ENCODE measurements at regions not wholly inside any gene's neighbourhood (a gene's known extent, or its start where the extent isn't known, plus 50 kb on each side); places are given as distances from the start of the nearest gene placed in this dataset.

- no peak for DNase-seq
Measured at GRCh38 chr19:27775395-27775794, 1437.6 kb downstream of the UQCRFS1 start.

GRCh38 chr19:27774827-27775226, 1438.1 kb downstream of the UQCRFS1 start:
- no peak for DNase-seq

DNA sequence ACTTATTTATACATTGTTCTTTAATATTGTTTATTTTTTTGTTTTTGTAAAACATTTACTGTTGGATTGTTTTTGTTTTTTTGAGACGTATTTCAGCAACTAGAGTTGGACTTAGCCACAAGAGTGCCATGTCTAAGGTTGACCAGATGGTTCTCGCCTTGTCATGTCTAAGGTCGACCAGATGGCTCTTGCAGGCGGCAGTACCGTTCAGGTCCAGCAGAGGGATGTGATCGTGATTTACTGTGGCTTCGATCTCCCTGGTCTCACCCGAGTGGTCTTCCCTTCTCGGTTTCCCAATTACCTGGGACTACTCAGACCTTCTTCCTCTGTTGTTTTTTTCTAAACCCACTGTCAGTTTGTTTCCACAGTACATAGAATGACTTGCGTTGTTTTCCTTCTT, 1438.6 kb downstream of the UQCRFS1 start:
- no peak for DNase-seq

DNA sequence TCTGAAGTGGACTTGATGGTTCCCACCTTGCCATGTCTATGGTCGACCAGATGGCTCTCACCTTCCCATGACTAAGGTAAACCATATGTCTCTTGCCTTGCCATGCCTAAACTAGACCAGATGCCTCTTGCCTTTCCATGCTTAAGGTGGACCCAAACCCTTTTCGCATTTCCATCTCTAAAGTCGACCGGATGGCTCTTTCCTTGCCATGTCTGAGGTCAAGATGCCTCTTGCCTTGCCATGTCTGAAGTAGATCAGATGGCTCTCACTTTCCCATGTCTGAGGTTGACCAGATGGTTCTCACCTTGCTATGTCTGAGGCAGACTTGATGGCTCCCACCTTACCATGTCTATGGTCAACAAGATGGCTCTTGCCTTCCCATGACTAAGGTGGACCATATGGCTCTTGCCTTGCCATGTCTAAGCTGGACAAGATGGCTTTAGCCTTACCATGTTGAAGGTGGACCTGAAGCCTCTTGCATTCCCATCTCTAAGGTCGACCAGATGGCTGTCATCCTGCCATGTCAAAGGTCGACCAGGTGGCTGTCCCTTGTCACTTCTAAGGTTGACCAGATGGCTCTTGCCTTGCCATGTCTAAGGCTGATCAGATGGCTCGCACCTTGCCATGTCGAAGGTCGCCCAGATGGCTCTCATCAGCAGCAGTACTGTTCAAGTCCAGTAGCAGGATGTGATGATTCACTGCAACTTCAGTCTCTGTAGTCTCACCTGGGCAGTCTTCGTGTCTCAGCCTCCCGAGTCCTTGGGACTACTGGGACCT, 1439.4 kb downstream of the UQCRFS1 start:
- no peak for DNase-seq

DNA sequence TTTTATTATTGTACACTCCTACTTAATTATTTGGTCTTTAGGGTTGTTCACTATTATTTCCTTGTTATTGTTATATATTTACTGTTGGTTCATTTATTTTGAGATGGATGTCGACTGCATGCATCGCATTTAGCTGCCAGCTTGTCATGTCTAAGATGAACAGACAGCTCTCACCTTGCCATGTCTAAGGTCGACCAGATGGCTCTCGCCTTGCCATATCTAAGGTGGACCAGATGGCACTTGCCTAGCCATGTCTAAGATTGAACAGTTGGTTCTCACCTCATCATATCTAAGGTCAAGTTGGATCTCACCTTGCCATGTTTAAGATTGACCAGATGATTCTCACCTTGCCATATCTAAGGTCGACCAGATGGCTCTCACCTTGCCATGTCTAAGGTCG, 1440.9 kb downstream of the UQCRFS1 start:
- no peak for DNase-seq

DNA sequence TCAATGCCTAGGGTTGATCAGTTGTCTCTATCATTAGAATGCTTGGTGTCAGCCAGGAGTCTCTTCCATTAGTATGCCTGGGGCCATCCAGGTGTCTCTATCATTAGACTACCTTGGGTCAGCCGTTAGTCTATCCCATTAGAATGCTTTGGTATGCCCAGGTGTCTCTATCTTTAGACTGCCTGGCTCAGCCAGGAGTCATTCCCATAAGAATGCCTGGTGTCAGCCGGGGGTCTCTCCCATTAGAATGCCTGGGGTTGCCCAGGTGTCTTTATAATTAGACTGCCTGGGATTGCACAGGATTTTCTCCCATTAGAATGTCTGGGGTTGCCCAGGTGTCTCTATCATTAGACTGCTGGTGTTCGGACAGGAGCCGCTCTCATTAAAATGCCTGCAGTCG, 1442.9 kb downstream of the UQCRFS1 start:
- DNase-seq = no peak

GRCh38 chr19:27767234-27767633, 1445.7 kb downstream of the UQCRFS1 start:
- no peak for DNase-seq

DNA sequence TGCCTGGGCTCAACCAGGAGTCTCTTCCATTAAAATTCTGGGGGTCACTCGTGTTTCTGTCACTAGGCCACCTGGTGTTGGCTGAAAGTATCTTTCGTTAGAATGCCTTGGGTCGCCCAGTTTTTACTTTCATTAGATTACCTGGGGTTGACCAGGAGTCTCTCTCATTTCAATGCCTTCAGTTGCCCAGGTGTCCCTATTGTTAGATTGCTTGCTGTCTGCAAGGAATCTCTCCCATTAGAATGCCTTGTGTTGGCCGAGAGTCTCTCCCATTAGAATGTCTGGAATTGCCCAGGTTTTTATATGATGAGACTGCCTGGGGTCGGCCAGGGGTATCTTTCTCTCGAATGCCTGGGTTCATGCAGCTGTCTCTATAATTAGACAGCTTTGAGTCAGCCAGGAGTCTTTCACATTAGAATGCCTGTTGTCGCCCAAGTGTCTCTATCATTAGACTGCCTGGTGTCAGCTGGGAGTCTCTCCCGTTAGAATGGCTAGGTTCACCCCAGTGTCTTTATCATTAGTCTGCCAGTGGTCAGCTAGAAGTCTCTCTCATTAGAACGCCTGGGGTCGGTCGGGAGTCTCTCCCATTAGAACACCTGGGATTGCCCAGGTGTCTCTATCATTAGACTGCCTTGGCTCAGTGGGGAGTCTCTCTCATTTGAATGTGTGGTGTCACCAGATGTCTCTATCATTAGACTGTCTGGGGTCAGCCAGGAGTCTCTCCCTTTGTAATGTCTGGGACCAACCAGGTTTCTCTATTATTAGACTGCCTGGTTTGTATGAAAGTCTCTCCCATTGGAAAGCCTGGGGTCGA, 1446.8 kb downstream of the UQCRFS1 start:
- no peak for DNase-seq

GRCh38 chr19:27765397-27765796, 1447.6 kb downstream of the UQCRFS1 start:
- no peak for DNase-seq

DNA sequence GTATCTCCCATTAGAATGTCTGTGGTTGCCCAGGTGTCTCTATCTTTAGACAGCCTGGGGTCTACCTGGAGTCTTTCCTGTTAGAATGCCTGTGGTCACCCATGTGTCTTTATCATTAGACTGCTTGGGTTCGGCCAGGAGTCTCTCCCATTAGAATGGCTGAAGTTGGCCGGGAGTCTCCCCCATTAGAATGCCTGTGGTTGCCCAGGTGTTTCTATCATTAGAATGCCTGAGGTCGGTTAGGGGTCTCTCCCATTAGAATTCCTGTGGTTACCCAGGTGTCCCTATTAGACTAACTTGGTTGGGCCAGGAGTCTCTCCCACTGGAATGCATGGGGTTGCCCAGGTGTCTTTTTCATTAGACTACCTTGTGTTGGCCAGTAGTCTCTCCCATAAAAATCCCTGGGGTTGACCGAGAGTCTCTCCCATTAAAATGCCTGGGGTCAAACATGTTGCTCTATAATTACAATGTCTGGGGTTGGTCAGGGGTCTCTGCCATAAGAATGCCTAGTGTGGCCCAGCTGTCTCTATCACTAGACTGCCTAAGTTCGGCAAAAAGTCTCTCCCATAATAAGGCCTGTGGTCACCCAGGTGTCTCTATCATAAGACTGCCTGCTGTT, 1448.7 kb downstream of the UQCRFS1 start:
- no peak for DNase-seq

DNA sequence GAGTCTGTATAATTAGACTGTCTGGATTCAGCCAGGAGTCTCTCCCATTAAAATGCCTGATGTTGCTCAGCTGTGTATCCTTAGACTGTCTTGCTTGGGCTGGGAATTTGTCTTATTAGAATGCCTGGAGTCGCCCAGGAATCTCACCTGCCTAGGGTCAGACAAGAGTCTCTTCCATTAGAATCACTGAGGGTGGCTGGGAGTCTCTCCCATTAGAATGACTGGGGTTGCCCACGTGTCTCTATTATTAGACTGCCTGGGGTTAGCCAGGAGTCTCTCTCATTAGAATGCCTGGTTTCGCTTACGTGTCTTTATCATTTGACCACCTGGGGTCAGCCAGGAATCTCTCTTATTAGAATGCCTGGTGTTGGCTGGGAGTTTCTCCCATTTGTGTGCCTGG, 1450.0 kb downstream of the UQCRFS1 start:
- DNase-seq = no peak

GRCh38 chr19:27759896-27760295, 1453.1 kb downstream of the UQCRFS1 start:
- DNase-seq = no peak

GRCh38 chr19:27758626-27759505, 1454.1 kb downstream of the UQCRFS1 start:
- no peak for DNase-seq

DNA sequence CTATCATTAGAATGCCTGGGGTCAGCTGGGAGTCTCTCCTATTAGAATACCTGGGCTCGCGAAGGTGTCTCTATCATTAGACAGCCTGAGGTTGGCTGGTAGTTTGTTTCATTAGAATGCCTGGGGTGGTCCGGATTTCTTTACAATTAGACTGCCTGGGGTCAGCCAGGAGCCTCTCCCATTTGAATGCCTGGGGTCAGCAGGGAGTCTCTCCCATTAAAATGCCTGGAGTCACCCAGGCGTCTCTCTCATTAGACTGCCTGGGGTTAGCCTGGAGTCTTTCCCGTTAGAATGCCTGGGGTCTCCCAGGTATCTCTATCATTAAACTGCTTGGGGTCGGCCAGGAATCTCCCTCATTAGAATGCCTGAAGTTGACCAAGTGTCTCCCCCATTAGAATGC, 1458.3 kb downstream of the UQCRFS1 start:
- no peak for DNase-seq

GRCh38 chr19:27753622-27754021, 1459.3 kb downstream of the UQCRFS1 start:
- DNase-seq = no peak

DNA sequence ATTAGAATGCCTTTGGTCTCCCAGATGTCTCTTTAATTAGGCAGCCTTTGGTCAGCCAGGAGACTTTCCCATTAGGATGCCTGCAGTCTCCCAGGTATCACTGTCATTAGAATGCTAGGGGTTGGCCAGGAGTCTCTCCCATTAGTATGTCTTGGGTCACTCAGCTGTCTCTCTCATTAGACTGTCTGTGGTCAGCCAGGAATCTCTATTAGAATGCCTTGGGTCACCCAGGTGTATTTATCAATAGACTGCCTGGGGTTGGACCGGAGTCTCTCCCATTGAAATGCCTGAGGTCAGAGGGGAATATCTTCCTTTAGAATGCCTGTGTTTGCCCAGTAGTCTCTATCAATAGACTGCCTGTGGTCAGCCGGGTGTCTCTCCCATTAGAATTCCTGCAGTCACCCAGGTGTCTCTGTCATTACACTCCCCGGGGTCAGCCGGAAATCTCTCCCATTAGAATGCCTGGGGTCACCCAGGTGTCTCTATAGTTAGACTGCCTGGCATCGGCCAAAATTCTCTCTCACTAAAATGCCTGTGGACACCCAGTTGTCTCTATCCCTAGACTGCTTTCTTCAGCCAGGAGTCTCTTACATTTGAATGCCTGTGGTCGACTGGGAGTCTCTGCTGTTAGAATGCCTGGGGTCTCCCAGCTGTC, 1460.3 kb downstream of the UQCRFS1 start:
- DNase-seq = no peak

DNA sequence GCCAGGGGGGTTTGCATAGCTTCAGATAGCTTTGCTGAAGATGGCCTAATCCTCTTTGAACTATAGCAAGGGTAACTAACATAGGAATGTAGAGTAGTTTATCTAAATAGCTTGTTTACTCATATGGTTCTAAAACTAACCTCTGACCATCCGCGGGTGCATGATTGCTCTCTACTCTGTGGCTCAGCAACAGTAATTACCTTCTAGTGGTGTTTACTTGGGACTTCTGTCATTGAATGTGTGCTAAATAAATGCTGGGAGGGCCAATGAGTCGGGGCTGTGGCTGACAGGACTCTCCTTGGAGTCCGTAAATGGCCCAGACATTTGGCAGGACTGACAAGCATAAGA, 1461.9 kb downstream of the UQCRFS1 start:
- no peak for DNase-seq

GRCh38 chr19:27750391-27751043, 1462.4 kb downstream of the UQCRFS1 start:
- DNase-seq = no peak

- no peak for DNase-seq
Measured at GRCh38 chr19:27748551-27749152, 1464.3 kb downstream of the UQCRFS1 start.

- DNase-seq = no peak
Measured at GRCh38 chr19:27746691-27747380, 1466.1 kb downstream of the UQCRFS1 start.
